Left kidney (tissue), 1 donor: ENCODE measurements at regions not wholly inside any gene's neighbourhood (a gene's known extent, or its start where the extent isn't known, plus 50 kb on each side); places are given as distances from the start of the nearest gene placed in this dataset.

Experiments used
- DNase-seq: peaks from one replicate; pipeline ENCODE4 v3.0.0-alpha.2; 2013

- no peak for DNase-seq
Measured at GRCh38 chr5:164351245-164351834, 845.9 kb downstream of the MAT2B start.

- DNase-seq, result no peak
Measured at GRCh38 chr5:164352695-164353094, 847.3 kb downstream of the MAT2B start.

- DNase-seq, result no peak
Measured at GRCh38 chr5:164353155-164353554, 847.7 kb downstream of the MAT2B start.

- DNase-seq, result no peak
Measured at GRCh38 chr5:164354139-164354751, 848.8 kb downstream of the MAT2B start.

GRCh38 chr5:164355267-164355830 lies 849.9 kb downstream of the MAT2B start:
- DNase-seq, result no peak

GRCh38 chr5:164356790-164357189 lies 851.4 kb downstream of the MAT2B start:
- DNase-seq, result no peak

- DNase-seq, result no peak
Measured at GRCh38 chr5:164357395-164358033, 852.1 kb downstream of the MAT2B start.

GRCh38 chr5:164358531-164359259 lies 853.3 kb downstream of the MAT2B start:
- DNase-seq, result no peak

- DNase-seq, result no peak
Measured at GRCh38 chr5:164359260-164360255, 854.1 kb downstream of the MAT2B start.

- DNase-seq, result no peak
Measured at GRCh38 chr5:164360589-164360988, 855.2 kb downstream of the MAT2B start.

- no peak for DNase-seq
Measured at GRCh38 chr5:164361986-164362385, 856.6 kb downstream of the MAT2B start.

- DNase-seq, result no peak
Measured at GRCh38 chr5:164362835-164363234, 857.4 kb downstream of the MAT2B start.

GRCh38 chr5:164364237-164365208 lies 859.1 kb downstream of the MAT2B start:
- no peak for DNase-seq

GRCh38 chr5:164370841-164371240 lies 865.4 kb downstream of the MAT2B start:
- DNase-seq, result no peak

- no peak for DNase-seq
Measured at GRCh38 chr5:164372892-164373291, 867.5 kb downstream of the MAT2B start.

GRCh38 chr5:164373876-164374275 lies 868.5 kb downstream of the MAT2B start:
- DNase-seq, result no peak

GRCh38 chr5:164375051-164375450 lies 869.6 kb downstream of the MAT2B start:
- DNase-seq, result no peak

GRCh38 chr5:164376843-164377242 lies 871.4 kb downstream of the MAT2B start:
- DNase-seq, result no peak

GRCh38 chr5:164377746-164378145 lies 872.3 kb downstream of the MAT2B start:
- no peak for DNase-seq

GRCh38 chr5:164383662-164384061 lies 878.2 kb downstream of the MAT2B start:
- no peak for DNase-seq
